Colonic mucosa (tissue), 4 donors: ENCODE measurements at regions not wholly inside any gene's neighbourhood (a gene's known extent, or its start where the extent isn't known, plus 50 kb on each side); places are given as distances from the start of the nearest gene placed in this dataset.

Experiments used
- DNase-seq: peaks from one replicate; pipeline ENCODE4 v3.0.0-alpha.2; 2020
- H3K27ac ChIP-seq: fragments of 200-600 bp; one replicate; pipeline ENCODE4 v1.8.0; 2021
- H3K27me3 ChIP-seq: fragments of 200-600 bp; one replicate; pipeline ENCODE4 v1.8.0; 2021
- H3K36me3 ChIP-seq: fragments of 200-600 bp; one replicate; pipeline ENCODE4 v1.8.0; 2021
- H3K4me1 ChIP-seq: fragments of 200-600 bp; one replicate; pipeline ENCODE4 v1.8.0; 2021; ENCODE audit warnings: mild to moderate bottlenecking
- H3K4me3 ChIP-seq: fragments of 200-600 bp; one replicate; pipeline ENCODE4 v1.8.0; 2021
- H3K9ac ChIP-seq, 2 donors: one replicate each; pipeline ENCODE4 v1.7.0; 2013; ENCODE audit warnings: control low read depth in 2 of 2, low read depth in 2 of 2, low read length in 2 of 2
- H3K9me3 ChIP-seq: fragments of 200-600 bp; one replicate; pipeline ENCODE4 v1.8.0; 2021
- CTCF ChIP-seq: fragments of 200-600 bp; IDR thresholded peaks from one replicate; pipeline ENCODE4 v1.8.0; 2022; ENCODE audit warnings: antibody characterized with exemption, mild to moderate bottlenecking
- intact Hi-C: fragments of 100-400 bp; cut with DNase I; formaldehyde crosslinking; loops from one replicate; pipeline ENCODE4 v1.14.1; 2022
- donor health status: healthy.
- donor health status: DM: no; HTN: no; CAD: no.
- donor health status: DM: no; HTN: no; CAD: no.

DNA sequence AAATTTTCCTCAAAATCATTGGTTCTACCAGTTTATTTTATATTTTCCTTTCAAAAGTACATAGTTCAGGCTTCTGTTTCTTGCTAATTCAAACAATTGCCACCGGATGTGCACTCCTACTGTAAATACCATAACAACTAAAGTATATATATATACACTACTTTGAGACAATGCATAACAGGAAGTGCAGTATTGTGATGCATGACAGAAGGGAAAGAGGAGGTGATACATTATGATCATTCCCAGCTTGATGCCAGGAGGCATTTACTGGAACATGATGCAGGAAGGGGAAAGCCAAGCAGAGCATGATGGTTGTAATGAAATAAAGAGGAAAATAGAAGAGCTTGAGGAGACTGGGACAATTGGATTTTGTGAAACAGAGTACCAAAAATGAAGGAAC, 215.2 kb upstream of the NT5C1B start:
- Histone ChIP-seq H3K27ac (no peak overlapping the region), H3K9me3 (no peaks in the 10 kb centered on the region), H3K4me1 (no peaks in the 10 kb centered on the region), H3K4me3 (no peak overlapping the region), H3K36me3 (no peaks in the 10 kb centered on the region), H3K27me3 (no peaks in the 10 kb centered on the region), H3K9ac (no peak overlapping the region)
- intact Hi-C loops, result no loop called here
- no peak for TF ChIP-seq CTCF
- no peak for DNase-seq

DNA sequence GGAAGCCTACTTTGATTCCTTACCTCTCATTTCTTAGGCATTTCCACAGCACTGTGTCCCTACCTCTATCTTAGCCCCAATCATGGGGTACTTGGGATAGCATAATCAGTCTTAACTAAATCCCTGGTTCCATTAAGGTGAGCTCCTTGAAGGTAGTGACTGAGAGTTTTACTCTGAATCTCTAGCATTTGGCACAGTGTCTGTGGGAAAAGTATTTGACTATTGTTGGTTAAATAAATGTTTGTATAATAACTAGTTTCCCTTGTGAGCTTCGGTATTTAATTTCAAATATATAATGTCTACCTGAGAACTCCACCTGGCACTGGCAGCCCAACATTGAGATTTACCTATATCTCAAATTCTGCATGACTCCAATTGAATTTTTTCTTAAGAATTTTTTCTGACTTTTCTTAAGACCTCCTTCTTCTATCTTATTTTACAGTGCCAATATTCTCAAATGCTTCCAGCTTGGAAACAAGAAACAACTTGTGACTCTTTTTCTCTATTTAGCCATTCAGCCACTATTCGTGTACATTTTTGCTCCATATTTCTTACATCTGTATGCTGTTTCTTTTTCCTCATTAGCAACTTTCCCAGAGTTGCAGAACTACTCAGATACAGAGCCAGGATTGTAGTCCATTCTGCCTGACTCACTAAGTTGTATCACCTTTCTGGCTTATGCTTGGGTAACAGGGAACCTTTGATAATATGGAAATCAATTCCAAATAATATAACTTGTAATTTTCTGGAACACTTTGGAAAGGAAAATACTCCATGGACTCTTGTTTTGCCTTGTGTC, 214.0 kb upstream of the NT5C1B start:
- TF ChIP-seq CTCF, result no peak
- Histone ChIP-seq H3K27ac (no peak overlapping the region), H3K27me3 (no peaks in the 10 kb centered on the region), H3K4me3 (no peak overlapping the region), H3K4me1 (no peaks in the 10 kb centered on the region), H3K36me3 (no peaks in the 10 kb centered on the region), H3K9me3 (no peaks in the 10 kb centered on the region), H3K9ac (no peak overlapping the region)
- intact Hi-C loops, result no loop called here
- DNase-seq, result no peak

GRCh38 chr2:18800240-18800971, 211.0 kb upstream of the NT5C1B start:
- Histone ChIP-seq H3K36me3 (no peaks in the 10 kb centered on the region), H3K4me1 (no peaks in the 10 kb centered on the region), H3K27ac (no peak overlapping the region), H3K9ac (no peak overlapping the region), H3K9me3 (no peaks in the 10 kb centered on the region), H3K27me3 (no peaks in the 10 kb centered on the region), H3K4me3 (no peak overlapping the region)
- no peak for TF ChIP-seq CTCF
- intact Hi-C loops, result no loop called here
- DNase-seq, result no peak

- intact Hi-C loops, result no loop called here
- no peaks in the 10 kb centered on the region for H3K27me3 ChIP-seq
- H3K27ac ChIP-seq, result no peak overlapping the region
- H3K9me3 ChIP-seq, result no peaks in the 10 kb centered on the region
- H3K4me3 ChIP-seq, result no peak overlapping the region
- no peaks in the 10 kb centered on the region for H3K4me1 ChIP-seq
- TF ChIP-seq CTCF, result no peak
- H3K9ac ChIP-seq, result no peak overlapping the region
- H3K36me3 ChIP-seq, result no peaks in the 10 kb centered on the region
- DNase-seq, result no peak
These were observed 210.0 kb upstream of the NT5C1B start for GRCh38 chr2:18799397-18799796.

DNA sequence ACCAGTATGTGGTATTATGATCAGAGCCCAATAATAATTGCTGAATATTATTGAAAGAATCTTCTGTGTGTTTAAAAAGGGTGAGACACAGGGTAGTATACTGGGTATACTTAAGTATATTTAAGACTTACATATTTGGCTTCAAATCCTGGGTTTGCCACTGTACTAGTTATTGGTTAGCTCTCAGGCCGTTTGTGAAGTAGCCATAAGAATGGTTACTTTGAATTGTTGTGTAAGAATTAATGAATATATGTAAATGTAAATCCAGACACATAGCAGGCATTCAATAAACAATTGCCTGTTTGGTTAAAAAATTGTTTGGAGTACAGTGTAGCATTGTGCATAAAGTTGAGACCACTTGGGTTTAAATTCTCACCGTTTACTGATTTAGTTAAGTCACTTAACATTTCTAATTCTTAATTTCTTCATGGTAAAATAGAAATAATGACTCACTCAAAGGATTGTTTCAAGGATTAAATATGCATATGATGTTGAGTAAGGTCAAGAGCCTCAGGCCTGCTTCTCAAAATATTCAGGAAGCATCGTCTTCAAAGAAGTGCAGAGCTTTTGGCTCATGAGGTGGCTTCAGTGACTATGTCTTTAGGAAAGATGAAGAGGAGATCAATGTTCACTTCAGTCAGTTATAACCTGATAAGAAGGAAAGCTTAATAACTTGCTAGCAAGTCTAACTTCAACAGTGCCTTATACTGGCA, 207.9 kb upstream of the NT5C1B start:
- Histone ChIP-seq H3K27ac (no peak overlapping the region), H3K9me3 (no peaks in the 10 kb centered on the region), H3K36me3 (no peaks in the 10 kb centered on the region), H3K9ac (no peak overlapping the region), H3K4me3 (no peak overlapping the region), H3K27me3 (no peaks in the 10 kb centered on the region), H3K4me1 (no peaks in the 10 kb centered on the region)
- intact Hi-C loops, result no loop called here
- TF ChIP-seq CTCF, result no peak
- no peak for DNase-seq
